ENCODE measurements at regions not wholly inside any gene's neighbourhood (a gene's known extent, or its start where the extent isn't known, plus 50 kb on each side); places are given as distances from the start of the nearest gene placed in this dataset.
A peak's percentile ranks its signal among the peaks of the same experiment; 100 is the strongest.

- intact Hi-C loops (cut with DNase I), result no loop called here
- ATAC-seq (peak in 1 of 4 donors; percentile 68), DNase-seq (peak in 3 of 5 donors; percentile 27 to 44 (median 41))
- Histone ChIP-seq H3K36me3 (no peaks in the 10 kb centered on the region), H3K4me3 (no peak overlapping the region), H3K27me3 (no peaks in the 10 kb centered on the region), H3K27ac (no peak overlapping the region), H3K9me3 (no peaks in the 10 kb centered on the region), H3K4me1 (peaks cover 0 to 3% (median 0%) of the 10 kb centered on the region in 12 donors)
- TF ChIP-seq CTCF (IDR thresholded peaks at IDR 0.05) (no peak), POLR2A (IDR thresholded peaks at IDR 0.05) (no peak)
- WGBS, 4 donors, result 65 to 70% (median 69%) methylated on average over 11 of the region's 11 CpGs
These were observed 228.8 kb downstream of the CDH11 start for GRCh38 chr16:64892835-64893785.

- H3K36me3 ChIP-seq, result no peaks in the 10 kb centered on the region
- intact Hi-C loops (cut with DNase I), result no loop called here
- TF ChIP-seq CTCF (IDR thresholded peaks at IDR 0.05) (no peak), POLR2A (IDR thresholded peaks at IDR 0.05) (no peak)
- no peaks in the 10 kb centered on the region for H3K4me1 ChIP-seq
- ATAC-seq (no peak), DNase-seq (no peak)
- H3K9me3 ChIP-seq, result no peaks in the 10 kb centered on the region
- H3K4me3 ChIP-seq, result no peak overlapping the region
- H3K27me3 ChIP-seq, result no peaks in the 10 kb centered on the region
- no peak overlapping the region for H3K27ac ChIP-seq
- WGBS, 4 donors, result 77 to 85% (median 81%) methylated on average over 2 of the region's 2 CpGs
These were observed 232.4 kb downstream of the CDH11 start for GRCh38 chr16:64889446-64889845.

- no peaks in the 10 kb centered on the region for H3K36me3 ChIP-seq
- ATAC-seq (no peak), DNase-seq (no peak)
- TF ChIP-seq POLR2A (IDR thresholded peaks at IDR 0.05) (no peak), CTCF (IDR thresholded peaks at IDR 0.05) (no peak)
- intact Hi-C loops (cut with DNase I), result no loop called here
- H3K4me1 ChIP-seq, result peaks cover 0 to 5% (median 0%) of the 10 kb centered on the region in 12 donors
- no peak overlapping the region for H3K27ac ChIP-seq
- no peaks in the 10 kb centered on the region for H3K27me3 ChIP-seq
- H3K4me3 ChIP-seq, result no peak overlapping the region
- H3K9me3 ChIP-seq, result peaks cover 0 to 5% (median 0%) of the 10 kb centered on the region in 12 donors
These were observed 234.2 kb downstream of the CDH11 start for GRCh38 chr16:64887651-64888050.

- WGBS, 4 donors, result 68 to 77% (median 70%) methylated on average over 6 of the region's 6 CpGs
- Histone ChIP-seq H3K36me3 (no peaks in the 10 kb centered on the region), H3K27me3 (no peaks in the 10 kb centered on the region), H3K4me3 (no peak overlapping the region), H3K27ac (peak overlapping the region in 2 of 12 donors; percentile 18 to 20), H3K9me3 (peaks cover 0 to 5% (median 0%) of the 10 kb centered on the region in 12 donors), H3K4me1 (peaks cover 0 to 12% (median 0%) of the 10 kb centered on the region in 12 donors)
- intact Hi-C loops (cut with DNase I), result no loop called here
- ATAC-seq (peak in 2 of 4 donors; percentile 57 to 72), DNase-seq (peak; percentile 19 to 46 (median 35))
- TF ChIP-seq POLR2A (IDR thresholded peaks at IDR 0.05) (no peak), CTCF (IDR thresholded peaks at IDR 0.05) (no peak)
These were observed 239.6 kb downstream of the CDH11 start for GRCh38 chr16:64882078-64882784.
